WTC11 (cell line): ENCODE measurements at regions not wholly inside any gene's neighbourhood (a gene's known extent, or its start where the extent isn't known, plus 50 kb on each side); places are given as distances from the start of the nearest gene placed in this dataset.

Experiments used
- ATAC-seq: fragments of 200-7000 bp; cut with Tn5 transposase; 2 replicates; pipeline ENCODE4 v1.10.0; 2021; ENCODE audit warnings: mild to moderate bottlenecking, moderate library complexity
- CTCF ChIA-PET: fragments of 300-600 bp; sonication (Branson Sonifier 250); formaldehyde crosslinking; loops from one replicate; lab custom pipeline; 2021; ENCODE audit warnings: antibody characterized with exemption; lab: Charles Lee
- POLR2A ChIA-PET: fragments of 350-600 bp; sonication (Branson Sonifier 250); formaldehyde crosslinking; loops from one replicate; lab custom pipeline; 2021; ENCODE audit warnings: antibody characterized with exemption; lab: Charles Lee
- DNase-seq: peaks from one replicate; pipeline ENCODE4 v3.0.0; 2021; ENCODE audit warnings: low spot score
- H3K27ac Mint-ChIP-seq: 2 replicates; pipeline ENCODE4 v1.8.0; 2021; ENCODE audit warnings: mixed read lengths
- H3K27me3 Mint-ChIP-seq: 2 replicates; pipeline ENCODE4 v1.8.0; 2021; ENCODE audit warnings: low read depth, mild to moderate bottlenecking, moderate library complexity, mixed read lengths
- H3K36me3 Mint-ChIP-seq: 2 replicates; pipeline ENCODE4 v1.8.0; 2021; ENCODE audit warnings: mixed read lengths
- H3K4me1 Mint-ChIP-seq: 2 replicates; pipeline ENCODE4 v1.8.0; 2022; ENCODE audit warnings: mixed read lengths
- H3K4me3 Mint-ChIP-seq: 2 replicates; pipeline ENCODE4 v1.8.0; 2021; ENCODE audit warnings: mild to moderate bottlenecking, moderate library complexity, mixed read lengths
- H3K9me3 Mint-ChIP-seq: 2 replicates; pipeline ENCODE4 v1.8.0; 2021; ENCODE audit warnings: mixed read lengths
- CDX4 ChIP-seq: fragments of 250-450 bp; sonication (Bioruptor Pico); IDR thresholded peaks from 2 replicates; pipeline ENCODE4 v1.9.0; 2021; ENCODE audit warnings: moderate library complexity, mild to moderate bottlenecking, inconsistent platforms, borderline replicate concordance
- ERG ChIP-seq: fragments of 250-450 bp; sonication (Bioruptor Pico); IDR thresholded peaks from 2 replicates; pipeline ENCODE4 v1.8.0; 2021; ENCODE audit warnings: mild to moderate bottlenecking
- GRHL2 ChIP-seq: fragments of 250-450 bp; sonication (Bioruptor Pico); IDR thresholded peaks from 2 replicates; pipeline ENCODE4 v1.8.0; 2022; ENCODE audit warnings: mild to moderate bottlenecking, moderate library complexity; ENCODE audit not compliant: insufficient replicate concordance, severe bottlenecking
- IRF1 ChIP-seq: sonication (generic); formaldehyde crosslinking; IDR thresholded peaks from 2 replicates; pipeline ENCODE4 v1.8.0; 2023; ENCODE audit warnings: missing genetic modification reagents
- IRF2 ChIP-seq: sonication (generic); formaldehyde crosslinking; IDR thresholded peaks from 2 replicates; pipeline ENCODE4 v1.8.0; 2022; ENCODE audit warnings: low read depth, missing genetic modification reagents, borderline replicate concordance
- MXD4 ChIP-seq: fragments of 250-450 bp; sonication (Bioruptor Pico); IDR thresholded peaks from 2 replicates; pipeline ENCODE4 v1.8.0; 2021; ENCODE audit warnings: mild to moderate bottlenecking, moderate library complexity, borderline replicate concordance
- NR1H2 ChIP-seq: sonication (generic); formaldehyde crosslinking; IDR thresholded peaks from 2 replicates; pipeline ENCODE4 v1.9.0; 2021; ENCODE audit warnings: mild to moderate bottlenecking, moderate library complexity, missing genetic modification reagents
- PREB ChIP-seq: sonication (generic); formaldehyde crosslinking; IDR thresholded peaks from 2 replicates; pipeline ENCODE4 v1.8.1; 2022; ENCODE audit warnings: mild to moderate bottlenecking, missing genetic modification reagents, moderate library complexity, borderline replicate concordance
- RELA ChIP-seq: sonication (generic); formaldehyde crosslinking; IDR thresholded peaks from 2 replicates; pipeline ENCODE4 v1.8.1; 2022; ENCODE audit warnings: missing genetic modification reagents, mild to moderate bottlenecking, borderline replicate concordance
- SMAD4 ChIP-seq: sonication (generic); formaldehyde crosslinking; IDR thresholded peaks from 2 replicates; pipeline ENCODE4 v1.8.0; 2022; ENCODE audit warnings: mild to moderate bottlenecking, missing genetic modification reagents
- SP1 ChIP-seq: sonication (generic); formaldehyde crosslinking; conservative IDR thresholded peaks from 2 replicates; pipeline ENCODE4 v1.8.1; 2022; ENCODE audit warnings: missing genetic modification reagents
- TCF7 ChIP-seq: sonication (generic); formaldehyde crosslinking; IDR thresholded peaks from 2 replicates; pipeline ENCODE4 v1.8.0; 2022; ENCODE audit warnings: mild to moderate bottlenecking, low read depth, missing genetic modification reagents, moderate library complexity
- TEAD1 ChIP-seq: sonication (generic); formaldehyde crosslinking; IDR thresholded peaks from 2 replicates; pipeline ENCODE4 v1.8.0; 2022; ENCODE audit warnings: mild to moderate bottlenecking, missing genetic modification reagents
- ZMAT4 ChIP-seq: fragments of 250-450 bp; sonication (Bioruptor Pico); IDR thresholded peaks from 2 replicates; pipeline ENCODE4 v1.9.0; 2021; ENCODE audit warnings: mild to moderate bottlenecking
- ZNF671 ChIP-seq: fragments of 250-450 bp; sonication (Bioruptor Pico); IDR thresholded peaks from 2 replicates; pipeline ENCODE4 v1.8.0; 2021; ENCODE audit warnings: mild to moderate bottlenecking
- TF ChIP-seq, protein P1 (sequence below): fragments of 250-450 bp; sonication (Bioruptor Pico); conservative IDR thresholded peaks from 2 replicates; pipeline ENCODE4 v1.9.0; 2021; ENCODE audit warnings: mild to moderate bottlenecking
- TF ChIP-seq, protein P2 (sequence below): sonication (generic); formaldehyde crosslinking; IDR thresholded peaks from 2 replicates; pipeline ENCODE4 v1.8.0; 2022; ENCODE audit warnings: missing genetic modification reagents
- TF ChIP-seq, protein P3 (sequence below): sonication (generic); formaldehyde crosslinking; IDR thresholded peaks from 2 replicates; pipeline ENCODE4 v1.8.0; 2022; ENCODE audit warnings: mild to moderate bottlenecking, missing genetic modification reagents

- Mint-ChIP-seq H3K27me3 (no peaks in the 10 kb centered on the region; the same call in 1 of the 2 replicates), H3K36me3 (no peaks in the 10 kb centered on the region), H3K27ac (no peak overlapping the region), H3K9me3 (no peaks in the 10 kb centered on the region), H3K4me1 (peaks cover 11% of the 10 kb centered on the region), H3K4me3 (no peak overlapping the region)
- TF ChIP-seq SP1 (CRISPR knock-in tag): no peak
- TF ChIP-seq, protein P1, sequence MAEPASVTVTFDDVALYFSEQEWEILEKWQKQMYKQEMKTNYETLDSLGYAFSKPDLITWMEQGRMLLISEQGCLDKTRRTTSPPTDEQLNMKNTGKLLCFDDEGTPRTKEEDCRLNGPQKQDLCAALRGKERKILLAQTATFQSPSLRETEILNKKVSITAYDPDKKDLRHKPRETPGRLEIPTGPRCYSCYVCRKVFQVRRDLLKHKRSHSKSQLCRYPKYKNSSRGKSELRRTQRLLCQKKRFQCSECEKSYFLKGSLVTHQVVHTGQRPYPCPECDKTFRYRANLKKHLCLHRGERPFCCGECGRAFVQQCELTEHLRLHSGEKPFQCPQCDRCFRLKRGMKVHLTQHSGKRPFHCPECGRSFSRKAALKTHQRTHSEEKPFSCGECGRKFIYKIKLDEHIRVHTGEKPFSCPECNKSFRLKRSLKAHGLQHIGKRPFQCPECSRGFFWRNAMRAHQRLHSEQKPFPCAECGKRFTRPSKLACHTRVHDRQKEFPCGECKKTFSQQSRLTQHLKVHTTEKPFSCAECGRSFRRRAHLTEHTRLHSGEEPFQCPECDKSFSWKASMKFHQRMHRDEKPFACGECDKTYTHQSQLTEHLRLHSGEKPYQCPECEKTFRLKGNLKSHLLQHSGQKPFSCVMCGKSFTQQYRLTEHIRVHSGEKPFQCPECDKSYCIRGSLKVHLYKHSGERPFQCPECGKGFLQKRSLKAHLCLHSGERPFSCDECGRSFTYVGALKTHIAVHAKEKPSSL (CRISPR knock-in tag): no peak
- ATAC-seq (no peak), DNase-seq (no peak)
- ChIA-PET POLR2A (no interaction called here), CTCF (no interaction called here)
Observed at GRCh38 chrX:118207831-118208453, 91.3 kb upstream of the KLHL13 start.

- CTCF ChIA-PET: no interaction called here
- ATAC-seq (no peak), DNase-seq (no peak)
- H3K36me3 Mint-ChIP-seq: no peaks in the 10 kb centered on the region
- peaks cover 12% of the 10 kb centered on the region for H3K4me1 Mint-ChIP-seq
- H3K4me3 Mint-ChIP-seq: no peak overlapping the region
- POLR2A ChIA-PET: no interaction called here
- TF ChIP-seq MXD4 (no peak), SMAD4 (CRISPR knock-in tag) (no peak), CDX4 (CRISPR knock-in tag) (no peak)
- TF ChIP-seq, protein P2, sequence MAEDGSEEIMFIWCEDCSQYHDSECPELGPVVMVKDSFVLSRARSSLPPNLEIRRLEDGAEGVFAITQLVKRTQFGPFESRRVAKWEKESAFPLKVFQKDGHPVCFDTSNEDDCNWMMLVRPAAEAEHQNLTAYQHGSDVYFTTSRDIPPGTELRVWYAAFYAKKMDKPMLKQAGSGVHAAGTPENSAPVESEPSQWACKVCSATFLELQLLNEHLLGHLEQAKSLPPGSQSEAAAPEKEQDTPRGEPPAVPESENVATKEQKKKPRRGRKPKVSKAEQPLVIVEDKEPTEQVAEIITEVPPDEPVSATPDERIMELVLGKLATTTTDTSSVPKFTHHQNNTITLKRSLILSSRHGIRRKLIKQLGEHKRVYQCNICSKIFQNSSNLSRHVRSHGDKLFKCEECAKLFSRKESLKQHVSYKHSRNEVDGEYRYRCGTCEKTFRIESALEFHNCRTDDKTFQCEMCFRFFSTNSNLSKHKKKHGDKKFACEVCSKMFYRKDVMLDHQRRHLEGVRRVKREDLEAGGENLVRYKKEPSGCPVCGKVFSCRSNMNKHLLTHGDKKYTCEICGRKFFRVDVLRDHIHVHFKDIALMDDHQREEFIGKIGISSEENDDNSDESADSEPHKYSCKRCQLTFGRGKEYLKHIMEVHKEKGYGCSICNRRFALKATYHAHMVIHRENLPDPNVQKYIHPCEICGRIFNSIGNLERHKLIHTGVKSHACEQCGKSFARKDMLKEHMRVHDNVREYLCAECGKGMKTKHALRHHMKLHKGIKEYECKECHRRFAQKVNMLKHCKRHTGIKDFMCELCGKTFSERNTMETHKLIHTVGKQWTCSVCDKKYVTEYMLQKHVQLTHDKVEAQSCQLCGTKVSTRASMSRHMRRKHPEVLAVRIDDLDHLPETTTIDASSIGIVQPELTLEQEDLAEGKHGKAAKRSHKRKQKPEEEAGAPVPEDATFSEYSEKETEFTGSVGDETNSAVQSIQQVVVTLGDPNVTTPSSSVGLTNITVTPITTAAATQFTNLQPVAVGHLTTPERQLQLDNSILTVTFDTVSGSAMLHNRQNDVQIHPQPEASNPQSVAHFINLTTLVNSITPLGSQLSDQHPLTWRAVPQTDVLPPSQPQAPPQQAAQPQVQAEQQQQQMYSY: no peak
- TF ChIP-seq, protein P3, sequence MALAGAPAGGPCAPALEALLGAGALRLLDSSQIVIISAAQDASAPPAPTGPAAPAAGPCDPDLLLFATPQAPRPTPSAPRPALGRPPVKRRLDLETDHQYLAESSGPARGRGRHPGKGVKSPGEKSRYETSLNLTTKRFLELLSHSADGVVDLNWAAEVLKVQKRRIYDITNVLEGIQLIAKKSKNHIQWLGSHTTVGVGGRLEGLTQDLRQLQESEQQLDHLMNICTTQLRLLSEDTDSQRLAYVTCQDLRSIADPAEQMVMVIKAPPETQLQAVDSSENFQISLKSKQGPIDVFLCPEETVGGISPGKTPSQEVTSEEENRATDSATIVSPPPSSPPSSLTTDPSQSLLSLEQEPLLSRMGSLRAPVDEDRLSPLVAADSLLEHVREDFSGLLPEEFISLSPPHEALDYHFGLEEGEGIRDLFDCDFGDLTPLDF (CRISPR knock-in tag): no peak
- H3K9me3 Mint-ChIP-seq: no peaks in the 10 kb centered on the region
- H3K27ac Mint-ChIP-seq: no peak overlapping the region
- H3K27me3 Mint-ChIP-seq: no peaks in the 10 kb centered on the region; the same call in 1 of the 2 replicates
Observed at GRCh38 chrX:118208481-118208880, 91.9 kb upstream of the KLHL13 start.

DNA sequence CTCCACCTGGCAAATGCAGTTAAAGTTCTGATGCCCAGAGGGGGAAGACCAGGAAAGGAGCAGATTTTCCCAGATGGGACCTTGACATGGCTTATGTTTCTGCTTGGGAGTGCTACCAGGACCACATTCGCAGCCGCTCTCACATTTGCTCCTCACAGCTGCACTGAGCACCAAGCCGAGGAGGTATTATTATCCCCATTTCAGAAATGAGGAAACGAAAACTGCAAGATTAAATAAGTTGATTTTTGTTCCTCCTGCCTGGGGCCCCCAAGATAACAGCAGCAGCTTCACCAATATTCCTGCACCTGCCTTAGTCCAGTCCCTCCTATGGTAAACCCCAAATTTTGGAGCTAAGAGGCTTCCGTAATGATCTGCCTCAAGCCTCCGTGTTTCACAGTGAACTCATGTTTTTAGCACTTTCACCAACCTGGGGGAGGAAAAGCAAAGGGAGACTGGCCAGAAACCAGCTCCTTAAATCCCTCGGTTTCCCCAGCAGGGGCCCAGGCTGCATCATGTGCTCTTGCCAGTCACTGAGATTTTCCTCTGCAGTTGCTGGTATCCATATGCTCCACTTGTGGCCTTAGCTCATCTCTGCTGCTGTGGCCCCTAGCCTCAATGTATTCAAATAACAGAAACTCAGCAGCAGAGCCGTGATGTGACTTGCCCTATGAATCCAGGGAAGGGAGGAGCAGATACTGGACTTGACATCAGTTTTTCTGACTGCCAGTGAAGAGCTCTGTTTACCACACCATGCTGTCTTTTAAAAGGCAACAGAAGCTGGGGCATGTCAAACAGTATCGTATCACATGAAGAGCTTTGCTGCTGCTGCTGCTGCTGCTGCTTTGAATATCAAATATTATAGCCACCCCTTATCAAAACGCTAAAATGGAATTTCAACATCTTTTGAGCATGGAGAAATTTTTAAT, 95.5 kb upstream of the KLHL13 start:
- no peak for DNase-seq
- Mint-ChIP-seq H3K4me3 (no peak overlapping the region), H3K27ac (no peak overlapping the region), H3K27me3 (no peaks in the 10 kb centered on the region; the same call in 1 of the 2 replicates), H3K36me3 (no peaks in the 10 kb centered on the region), H3K4me1 (peaks cover 12% of the 10 kb centered on the region), H3K9me3 (no peaks in the 10 kb centered on the region)
- ChIA-PET CTCF (interaction anchor here (0.9 to 1.8 kb wide), 2 partner anchors 43 to 227 kb away, joined by 4 to 5 read pairs; no protein-coding TSS in a partner anchor), POLR2A (no interaction called here)
- no peak for ATAC-seq
- TF ChIP-seq TCF7 (no peak), IRF2 (no peak), RELA (CRISPR knock-in tag) (no peak), ERG (CRISPR knock-in tag) (no peak), IRF1 (no peak), PREB (CRISPR knock-in tag) (no peak), TEAD1 (CRISPR knock-in tag) (no peak), NR1H2 (CRISPR knock-in tag) (no peak), ZMAT4 (CRISPR knock-in tag) (no peak), ZNF671 (CRISPR knock-in tag) (no peak), GRHL2 (CRISPR knock-in tag) (no peak)
